ENCODE measurements at regions not wholly inside any gene's neighbourhood (a gene's known extent, or its start where the extent isn't known, plus 50 kb on each side); places are given as distances from the start of the nearest gene placed in this dataset.

DNA sequence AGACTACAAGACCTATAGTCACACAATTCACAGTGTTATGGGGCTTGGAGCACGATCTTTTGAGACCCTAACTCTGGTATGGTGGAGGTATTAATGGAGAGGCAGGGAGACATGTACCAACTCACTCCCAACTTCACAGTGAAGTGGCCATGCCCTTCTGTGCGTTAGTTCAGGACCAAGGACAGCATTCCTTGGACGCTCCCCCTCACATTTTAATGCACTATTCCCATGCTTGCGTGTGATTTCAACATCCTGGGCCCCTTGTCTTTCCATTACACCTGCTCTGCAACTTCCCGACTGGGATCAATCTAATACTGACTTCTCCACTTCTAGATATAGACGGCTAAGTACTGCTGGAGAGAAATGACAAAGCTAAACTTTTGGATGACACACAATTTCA, 72.7 kb downstream of the PLCE1 start:
- Histone ChIP-seq H3K27ac (ENCODE audit: low read length) (no peak overlapping the region), H3K4me1 (ENCODE audit: control insufficient read depth in 1 of 2, insufficient read depth in 2 of 2, low read length in 2 of 2) (no peaks in the 10 kb centered on the region), H3K27me3 (ENCODE audit: low read depth, low read length) (no peaks in the 10 kb centered on the region), H3K36me3 (ENCODE audit: control insufficient read depth in 1 of 2, insufficient read depth in 2 of 2, low read length in 2 of 2) (no peaks in the 10 kb centered on the region), H3K4me3 (ENCODE audit: low read depth in 1 of 2, low read length in 2 of 2) (no peak overlapping the region), H3K9me3 (ENCODE audit: control insufficient read depth in 1 of 2, low read length in 2 of 2) (no peaks in the 10 kb centered on the region)

DNA sequence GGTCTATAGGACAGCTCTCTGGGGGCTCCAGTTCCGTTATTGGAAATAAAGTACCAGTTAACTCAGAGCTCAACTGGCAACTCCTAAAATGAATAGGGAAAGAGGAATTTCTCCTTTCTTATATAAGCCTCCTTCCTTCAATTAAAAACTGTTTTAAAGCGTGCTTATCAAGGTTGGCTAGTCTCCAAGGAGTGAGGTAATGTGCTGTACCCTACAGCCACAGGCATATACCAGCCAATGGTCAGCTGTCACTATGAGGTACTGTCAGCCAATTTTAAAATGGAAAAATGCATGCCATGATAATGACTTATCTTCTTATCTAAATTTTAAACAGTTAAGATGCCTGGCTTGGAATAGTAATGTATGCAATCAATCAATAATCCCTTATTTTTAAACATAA, 76.2 kb downstream of the PLCE1 start:
- H3K27ac ChIP-seq (ENCODE audit: low read length), result no peak overlapping the region
- no peaks in the 10 kb centered on the region for H3K36me3 ChIP-seq (ENCODE audit: control insufficient read depth in 1 of 2, insufficient read depth in 2 of 2, low read length in 2 of 2)

DNA sequence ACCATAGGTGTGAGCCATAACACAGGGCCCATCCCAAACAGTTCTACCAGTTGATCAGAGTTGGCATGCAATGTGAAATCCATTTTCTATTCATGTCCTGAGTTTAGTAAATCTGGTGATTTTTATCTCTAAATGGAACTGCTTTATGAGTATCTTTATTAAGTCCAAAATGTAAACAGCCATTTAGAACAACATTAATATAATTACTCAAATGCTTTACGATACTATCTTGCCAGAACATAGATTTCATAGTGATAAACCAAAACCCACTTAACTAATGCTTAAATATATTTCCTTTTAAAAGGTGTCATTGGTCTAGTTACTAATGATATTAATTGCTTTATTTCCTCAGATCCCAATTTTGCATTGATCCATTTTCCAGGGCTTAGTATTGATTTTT, 80.7 kb downstream of the PLCE1 start:
- peaks cover 5 to 11% of the 10 kb centered on the region in 2 donors for H3K4me1 ChIP-seq (ENCODE audit: control insufficient read depth in 1 of 2, insufficient read depth in 2 of 2, low read length in 2 of 2)
- H3K27ac ChIP-seq (ENCODE audit: low read length), result no peak overlapping the region
- no peaks in the 10 kb centered on the region for H3K36me3 ChIP-seq (ENCODE audit: control insufficient read depth in 1 of 2, insufficient read depth in 2 of 2, low read length in 2 of 2)

More for the DNA sequence above, 76.2 kb downstream of the PLCE1 start:
- Histone ChIP-seq H3K27me3 (ENCODE audit: low read depth, low read length) (no peaks in the 10 kb centered on the region), H3K4me3 (ENCODE audit: low read depth in 1 of 2, low read length in 2 of 2) (no peak overlapping the region), H3K4me1 (ENCODE audit: control insufficient read depth in 1 of 2, insufficient read depth in 2 of 2, low read length in 2 of 2) (no peaks in the 10 kb centered on the region), H3K9me3 (ENCODE audit: control insufficient read depth in 1 of 2, low read length in 2 of 2) (no peaks in the 10 kb centered on the region)

DNA sequence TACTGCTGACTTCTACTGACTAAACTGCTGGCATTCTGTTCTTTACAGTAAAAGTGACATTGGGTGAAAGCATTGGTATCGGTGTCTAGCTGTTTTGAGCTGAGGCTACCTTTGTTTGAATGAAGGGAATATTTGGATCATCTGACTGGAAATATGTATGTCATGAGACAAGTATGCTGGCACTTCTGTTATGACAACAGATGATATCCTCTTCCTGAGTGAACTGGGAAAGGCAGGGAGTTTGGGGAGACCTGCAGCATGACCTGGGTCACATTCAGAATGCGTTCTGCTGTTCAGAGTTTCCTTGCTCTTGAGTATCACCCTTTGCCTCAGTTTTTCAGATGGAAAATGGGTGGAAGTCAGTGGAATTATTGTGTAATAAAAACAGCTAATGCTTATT, 81.8 kb downstream of the PLCE1 start:
- no peaks in the 10 kb centered on the region for H3K36me3 ChIP-seq (ENCODE audit: control insufficient read depth in 1 of 2, insufficient read depth in 2 of 2, low read length in 2 of 2)
- no peaks in the 10 kb centered on the region for H3K27me3 ChIP-seq (ENCODE audit: low read depth, low read length)
- no peak overlapping the region for H3K4me3 ChIP-seq (ENCODE audit: low read depth in 1 of 2, low read length in 2 of 2)
- peaks cover 5 to 11% of the 10 kb centered on the region in 2 donors for H3K4me1 ChIP-seq (ENCODE audit: control insufficient read depth in 1 of 2, insufficient read depth in 2 of 2, low read length in 2 of 2)
- H3K27ac ChIP-seq (ENCODE audit: low read length), result no peak overlapping the region
- H3K9me3 ChIP-seq (ENCODE audit: control insufficient read depth in 1 of 2, low read length in 2 of 2), result no peaks in the 10 kb centered on the region

More for the DNA sequence above, 80.7 kb downstream of the PLCE1 start:
- no peaks in the 10 kb centered on the region for H3K9me3 ChIP-seq (ENCODE audit: control insufficient read depth in 1 of 2, low read length in 2 of 2)
- no peaks in the 10 kb centered on the region for H3K27me3 ChIP-seq (ENCODE audit: low read depth, low read length)
- H3K4me3 ChIP-seq (ENCODE audit: low read depth in 1 of 2, low read length in 2 of 2), result no peak overlapping the region

DNA sequence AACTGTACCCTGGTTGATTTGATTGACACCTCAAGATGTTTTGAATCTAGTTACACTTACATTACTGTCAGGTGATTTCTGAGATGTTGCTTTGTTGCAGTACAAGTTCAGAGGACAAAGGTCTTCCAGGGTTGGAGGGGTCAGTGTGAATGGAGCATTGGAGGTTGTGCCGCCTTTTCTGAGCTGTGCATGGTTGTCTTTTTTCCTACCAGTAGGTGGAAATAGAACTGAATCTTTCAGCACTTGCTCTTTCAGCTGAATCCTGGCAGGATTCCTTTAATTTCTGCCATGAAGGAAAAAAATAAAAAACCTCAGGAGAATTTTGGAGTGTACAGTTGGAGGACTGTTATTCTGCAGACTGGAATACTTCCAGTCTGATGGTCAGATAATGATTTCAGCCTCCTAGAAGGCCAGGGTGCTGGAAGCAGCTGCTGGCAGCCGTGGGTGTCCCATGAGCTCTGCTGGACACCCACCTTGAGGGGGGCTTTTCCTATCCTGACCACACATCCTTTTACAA, 82.7 kb downstream of the PLCE1 start:
- H3K36me3 ChIP-seq (ENCODE audit: control insufficient read depth in 1 of 2, insufficient read depth in 2 of 2, low read length in 2 of 2), result no peaks in the 10 kb centered on the region
- no peak overlapping the region for H3K4me3 ChIP-seq (ENCODE audit: low read depth in 1 of 2, low read length in 2 of 2)
- no peaks in the 10 kb centered on the region for H3K9me3 ChIP-seq (ENCODE audit: control insufficient read depth in 1 of 2, low read length in 2 of 2)
- peaks cover 5 to 11% of the 10 kb centered on the region in 2 donors for H3K4me1 ChIP-seq (ENCODE audit: control insufficient read depth in 1 of 2, insufficient read depth in 2 of 2, low read length in 2 of 2)
- no peak overlapping the region for H3K27ac ChIP-seq (ENCODE audit: low read length)
- no peaks in the 10 kb centered on the region for H3K27me3 ChIP-seq (ENCODE audit: low read depth, low read length)

DNA sequence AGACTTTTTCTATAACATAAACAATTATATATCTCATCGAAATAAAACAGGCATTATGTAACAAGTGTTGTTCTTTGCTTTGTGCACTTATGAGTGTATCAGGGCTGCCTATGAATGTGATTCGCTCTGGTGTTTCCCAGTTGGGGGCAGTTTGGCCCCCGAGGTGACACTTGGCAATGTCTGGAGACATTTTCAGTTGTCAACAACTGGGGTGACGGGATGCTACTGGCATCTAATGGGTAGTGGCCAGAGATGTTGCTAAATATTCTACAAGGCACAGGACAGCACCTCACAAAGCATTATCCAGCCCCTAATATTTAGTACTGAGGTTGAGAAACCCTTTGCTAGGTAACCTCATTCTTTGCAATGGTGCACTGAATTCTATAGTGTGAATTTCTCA, 83.3 kb downstream of the PLCE1 start:
- no peak overlapping the region for H3K27ac ChIP-seq (ENCODE audit: low read length)
- no peak overlapping the region for H3K4me3 ChIP-seq (ENCODE audit: low read depth in 1 of 2, low read length in 2 of 2)
- H3K9me3 ChIP-seq (ENCODE audit: control insufficient read depth in 1 of 2, low read length in 2 of 2), result no peaks in the 10 kb centered on the region
- no peaks in the 10 kb centered on the region for H3K27me3 ChIP-seq (ENCODE audit: low read depth, low read length)
- H3K4me1 ChIP-seq (ENCODE audit: control insufficient read depth in 1 of 2, insufficient read depth in 2 of 2, low read length in 2 of 2), result peaks cover 5 to 11% of the 10 kb centered on the region in 2 donors
- no peaks in the 10 kb centered on the region for H3K36me3 ChIP-seq (ENCODE audit: control insufficient read depth in 1 of 2, insufficient read depth in 2 of 2, low read length in 2 of 2)

DNA sequence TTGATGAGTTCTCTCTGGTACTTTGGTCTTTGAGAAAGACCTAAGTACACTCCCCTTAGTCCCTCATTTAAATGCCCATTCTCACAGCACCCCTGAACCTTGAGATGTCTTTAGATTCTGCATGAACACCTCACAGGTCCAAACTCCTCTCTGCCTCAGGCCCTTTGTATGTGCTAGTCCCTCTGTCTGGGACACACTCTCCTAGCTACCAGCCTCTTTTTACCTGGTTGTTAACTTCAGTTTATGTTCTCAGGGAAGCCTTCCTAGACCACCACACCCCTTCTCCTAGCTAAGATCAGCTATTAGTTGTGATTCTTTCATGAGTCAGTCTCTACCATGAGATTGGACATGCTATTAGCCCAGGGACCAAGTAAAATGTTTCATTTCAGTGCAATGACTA, 86.4 kb downstream of the PLCE1 start:
- Histone ChIP-seq H3K27me3 (ENCODE audit: low read depth, low read length) (no peaks in the 10 kb centered on the region), H3K36me3 (ENCODE audit: control insufficient read depth in 1 of 2, insufficient read depth in 2 of 2, low read length in 2 of 2) (no peaks in the 10 kb centered on the region), H3K9me3 (ENCODE audit: control insufficient read depth in 1 of 2, low read length in 2 of 2) (no peaks in the 10 kb centered on the region), H3K4me3 (ENCODE audit: low read depth in 1 of 2, low read length in 2 of 2) (no peak overlapping the region), H3K27ac (ENCODE audit: low read length) (no peak overlapping the region), H3K4me1 (ENCODE audit: control insufficient read depth in 1 of 2, insufficient read depth in 2 of 2, low read length in 2 of 2) (peaks cover 5 to 11% of the 10 kb centered on the region in 2 donors)

DNA sequence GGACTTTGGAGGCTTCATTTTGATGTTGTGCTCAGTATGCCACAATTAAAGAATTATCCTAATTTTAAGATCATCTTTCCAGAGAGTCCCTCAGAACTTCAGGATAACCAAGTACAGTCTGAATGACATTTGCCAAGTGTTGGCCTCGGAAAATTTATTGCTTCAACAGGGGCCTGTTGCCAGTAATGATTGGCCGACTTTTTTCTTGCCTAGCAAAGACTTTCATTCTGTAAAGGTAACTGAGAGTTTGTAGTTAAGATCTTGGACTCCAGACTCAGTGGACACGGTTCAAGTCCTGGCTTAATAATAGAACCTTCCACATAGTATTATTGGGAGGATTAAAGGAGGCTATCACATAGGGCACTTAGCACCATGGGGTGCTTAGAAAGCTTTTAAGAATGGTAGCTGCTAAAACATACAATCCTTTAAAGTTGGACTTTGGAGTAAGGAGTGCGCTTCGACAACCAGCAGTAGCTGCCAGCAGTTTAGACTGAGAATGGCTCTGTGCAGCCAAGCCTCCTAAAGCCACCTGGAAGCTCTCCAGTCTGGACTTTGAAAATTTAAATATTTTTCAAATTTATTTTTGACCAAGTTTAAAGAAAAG, 90.0 kb downstream of the PLCE1 start:
- Histone ChIP-seq H3K4me1 (ENCODE audit: control insufficient read depth in 1 of 2, insufficient read depth in 2 of 2, low read length in 2 of 2) (peaks cover 0 to 16% of the 10 kb centered on the region in 2 donors), H3K36me3 (ENCODE audit: control insufficient read depth in 1 of 2, insufficient read depth in 2 of 2, low read length in 2 of 2) (no peaks in the 10 kb centered on the region), H3K27me3 (ENCODE audit: low read depth, low read length) (no peaks in the 10 kb centered on the region), H3K4me3 (ENCODE audit: low read depth in 1 of 2, low read length in 2 of 2) (no peak overlapping the region), H3K27ac (ENCODE audit: low read length) (no peak overlapping the region), H3K9me3 (ENCODE audit: control insufficient read depth in 1 of 2, low read length in 2 of 2) (no peaks in the 10 kb centered on the region)

DNA sequence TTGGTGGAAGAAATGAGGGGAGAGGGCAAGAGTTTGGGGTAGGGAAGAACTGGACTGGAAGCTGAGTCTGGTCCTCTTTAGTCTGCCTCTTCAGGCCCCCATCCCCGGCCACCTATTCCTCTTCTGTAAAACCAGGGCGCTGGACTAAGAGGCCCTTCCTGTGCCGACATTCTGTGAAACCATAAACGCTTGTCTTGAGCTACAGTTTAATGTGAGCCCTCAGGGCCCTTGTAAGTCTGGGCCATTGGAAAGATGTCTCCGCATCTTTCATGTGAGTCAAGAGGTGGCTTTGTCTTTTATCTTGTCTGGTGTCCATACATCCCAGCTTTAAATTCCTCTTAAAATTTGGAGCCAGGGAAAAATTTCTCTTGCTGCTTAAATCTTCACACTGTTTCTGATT, 90.6 kb downstream of the PLCE1 start:
- Histone ChIP-seq H3K27me3 (ENCODE audit: low read depth, low read length) (no peaks in the 10 kb centered on the region), H3K4me1 (ENCODE audit: control insufficient read depth in 1 of 2, insufficient read depth in 2 of 2, low read length in 2 of 2) (peaks cover 0 to 22% of the 10 kb centered on the region in 2 donors), H3K9me3 (ENCODE audit: control insufficient read depth in 1 of 2, low read length in 2 of 2) (no peaks in the 10 kb centered on the region), H3K27ac (ENCODE audit: low read length) (no peak overlapping the region), H3K36me3 (ENCODE audit: control insufficient read depth in 1 of 2, insufficient read depth in 2 of 2, low read length in 2 of 2) (no peaks in the 10 kb centered on the region), H3K4me3 (ENCODE audit: low read depth in 1 of 2, low read length in 2 of 2) (no peak overlapping the region)

DNA sequence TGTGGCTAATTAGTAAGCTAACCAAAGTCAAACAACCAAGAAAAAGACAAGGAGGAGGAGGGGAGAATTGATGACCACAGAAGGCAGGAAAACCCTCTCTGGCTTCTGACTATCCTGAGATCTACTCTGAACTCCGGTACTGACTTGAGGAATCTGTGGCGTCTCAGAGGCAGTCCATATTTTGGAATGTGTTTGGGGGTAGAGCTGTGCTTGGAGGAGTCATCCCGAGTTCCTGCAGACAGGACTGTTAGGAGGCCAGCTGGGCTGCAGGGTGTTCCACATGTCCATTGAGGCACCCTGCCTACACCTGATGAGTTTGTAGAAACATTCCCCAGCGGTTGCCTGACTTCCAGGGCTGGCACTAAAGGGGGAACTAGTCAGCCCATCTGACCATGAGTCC, 91.6 kb downstream of the PLCE1 start:
- no peaks in the 10 kb centered on the region for H3K36me3 ChIP-seq (ENCODE audit: control insufficient read depth in 1 of 2, insufficient read depth in 2 of 2, low read length in 2 of 2)
- no peaks in the 10 kb centered on the region for H3K9me3 ChIP-seq (ENCODE audit: control insufficient read depth in 1 of 2, low read length in 2 of 2)
- H3K4me1 ChIP-seq (ENCODE audit: control insufficient read depth in 1 of 2, insufficient read depth in 2 of 2, low read length in 2 of 2), result peaks cover 0 to 24% of the 10 kb centered on the region in 2 donors
- H3K4me3 ChIP-seq (ENCODE audit: low read depth in 1 of 2, low read length in 2 of 2), result no peak overlapping the region
- H3K27me3 ChIP-seq (ENCODE audit: low read depth, low read length), result no peaks in the 10 kb centered on the region
- no peak overlapping the region for H3K27ac ChIP-seq (ENCODE audit: low read length)

DNA sequence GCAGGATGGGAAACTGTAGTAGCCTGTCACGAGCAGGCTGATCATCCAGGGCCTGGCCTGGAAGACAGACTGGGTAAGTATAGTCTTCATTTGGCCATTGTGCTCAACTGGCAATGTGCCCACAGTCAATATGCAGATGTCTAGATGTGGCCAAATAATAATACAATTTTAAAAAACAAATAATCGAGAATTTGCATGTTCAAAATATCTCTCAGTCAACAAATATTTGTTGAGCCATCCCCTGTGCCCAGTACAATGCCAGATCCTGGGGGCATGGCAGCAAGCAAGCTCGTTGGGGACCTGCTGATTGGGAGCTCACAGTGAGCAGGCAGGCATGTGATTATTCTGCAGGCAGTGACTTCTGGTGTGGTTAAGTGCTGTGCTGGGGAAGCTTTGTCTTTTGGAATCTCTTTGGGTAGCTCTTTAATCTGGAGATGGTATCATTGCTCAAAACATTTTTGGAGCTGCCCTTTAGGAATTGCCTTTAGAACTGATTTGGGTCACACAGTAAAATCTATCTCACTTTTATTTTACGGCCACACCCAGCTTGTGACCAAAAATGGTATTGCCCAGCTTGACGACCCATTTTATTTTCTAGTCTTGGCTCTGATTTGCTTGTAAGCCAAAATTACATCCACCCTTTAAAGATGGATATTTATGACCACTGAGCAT, 92.2 kb downstream of the PLCE1 start:
- H3K4me3 ChIP-seq (ENCODE audit: low read depth in 1 of 2, low read length in 2 of 2), result no peak overlapping the region
- no peaks in the 10 kb centered on the region for H3K36me3 ChIP-seq (ENCODE audit: control insufficient read depth in 1 of 2, insufficient read depth in 2 of 2, low read length in 2 of 2)
- no peaks in the 10 kb centered on the region for H3K9me3 ChIP-seq (ENCODE audit: control insufficient read depth in 1 of 2, low read length in 2 of 2)
- H3K27ac ChIP-seq (ENCODE audit: low read length), result no peak overlapping the region
- H3K4me1 ChIP-seq (ENCODE audit: control insufficient read depth in 1 of 2, insufficient read depth in 2 of 2, low read length in 2 of 2), result peaks cover 0 to 25% of the 10 kb centered on the region in 2 donors
- H3K27me3 ChIP-seq (ENCODE audit: low read depth, low read length), result no peaks in the 10 kb centered on the region
